NCI-H2107 treated with DMSO at 0.1 percent for 48 hours (cell line): ENCODE measurements at regions not wholly inside any gene's neighbourhood (a gene's known extent, or its start where the extent isn't known, plus 50 kb on each side); places are given as distances from the start of the nearest gene placed in this dataset.

Experiments
- DNase-seq: peaks from one replicate; lab custom pipeline; 2025; ENCODE audit not compliant: unreplicated experiment; lab: John Stamatoyannopoulos, UW

GRCh38 chr3:160129459-160130061 is 95.7 kb upstream of the C3orf80 start:
- DNase-seq = no peak

- no peak for DNase-seq
These were observed 95.2 kb upstream of the C3orf80 start for GRCh38 chr3:160130071-160130470.

GRCh38 chr3:160130950-160131349 is 94.3 kb upstream of the C3orf80 start:
- no peak for DNase-seq

- DNase-seq = no peak
These were observed 93.0 kb upstream of the C3orf80 start for GRCh38 chr3:160132226-160132625.

- no peak for DNase-seq
These were observed 91.5 kb upstream of the C3orf80 start for GRCh38 chr3:160133757-160134156.

GRCh38 chr3:160134454-160134853 is 90.8 kb upstream of the C3orf80 start:
- no peak for DNase-seq

- no peak for DNase-seq
These were observed 90.3 kb upstream of the C3orf80 start for GRCh38 chr3:160134964-160135363.

- DNase-seq = no peak
These were observed 89.4 kb upstream of the C3orf80 start for GRCh38 chr3:160135851-160136250.

GRCh38 chr3:160136421-160136820 is 88.8 kb upstream of the C3orf80 start:
- DNase-seq = no peak

GRCh38 chr3:160139291-160139690 is 85.9 kb upstream of the C3orf80 start:
- no peak for DNase-seq

GRCh38 chr3:160140756-160141155 is 84.5 kb upstream of the C3orf80 start:
- no peak for DNase-seq

- no peak for DNase-seq
These were observed 83.6 kb upstream of the C3orf80 start for GRCh38 chr3:160141485-160142185.

- no peak for DNase-seq
These were observed 81.7 kb upstream of the C3orf80 start for GRCh38 chr3:160143482-160143881.

- no peak for DNase-seq
These were observed 75.2 kb upstream of the C3orf80 start for GRCh38 chr3:160150066-160150465.

GRCh38 chr3:160150525-160150924 is 74.7 kb upstream of the C3orf80 start:
- no peak for DNase-seq

- no peak for DNase-seq
These were observed 72.6 kb upstream of the C3orf80 start for GRCh38 chr3:160152638-160153037.

- no peak for DNase-seq
These were observed 71.2 kb upstream of the C3orf80 start for GRCh38 chr3:160154033-160154432.

GRCh38 chr3:160154596-160154995 is 70.6 kb upstream of the C3orf80 start:
- DNase-seq = no peak

GRCh38 chr3:160157321-160157720 is 67.9 kb upstream of the C3orf80 start:
- no peak for DNase-seq

GRCh38 chr3:160159341-160159740 is 65.9 kb upstream of the C3orf80 start:
- DNase-seq = no peak

- DNase-seq = no peak
These were observed 65.4 kb upstream of the C3orf80 start for GRCh38 chr3:160159806-160160205.

- no peak for DNase-seq
These were observed 63.3 kb upstream of the C3orf80 start for GRCh38 chr3:160161921-160162320.

GRCh38 chr3:160162440-160162839 is 62.8 kb upstream of the C3orf80 start:
- DNase-seq = no peak
